Activated T-cell treated with anti-CD3 and anti-CD28 coated beads, Interleukin-2, amount 50 U/mL, for 48 hours (primary cell): ENCODE measurements at regions not wholly inside any gene's neighbourhood (a gene's known extent, or its start where the extent isn't known, plus 50 kb on each side); places are given as distances from the start of the nearest gene placed in this dataset.

Experiments used
- DNase-seq, 2 experiments: peaks; one replicate each; pipeline ENCODE4 v3.0.0-alpha.2; 2020

- DNase-seq = no peak
These were observed 156.8 kb upstream of the PWP1 start for GRCh38 chr12:107528731-107529365.

- DNase-seq = no peak
These were observed 155.6 kb upstream of the PWP1 start for GRCh38 chr12:107529991-107530390.

GRCh38 chr12:107530701-107531100 is 154.9 kb upstream of the PWP1 start:
- DNase-seq = no peak

GRCh38 chr12:107533218-107533617 is 152.4 kb upstream of the PWP1 start:
- no peak for DNase-seq

- DNase-seq = no peak
These were observed 149.0 kb upstream of the PWP1 start for GRCh38 chr12:107536613-107537012.

- DNase-seq = no peak
These were observed 148.0 kb upstream of the PWP1 start for GRCh38 chr12:107537464-107538119.

GRCh38 chr12:107539196-107539939 is 146.2 kb upstream of the PWP1 start:
- no peak for DNase-seq

- no peak for DNase-seq
These were observed 144.4 kb upstream of the PWP1 start for GRCh38 chr12:107541001-107541705.

GRCh38 chr12:107543416-107543815 is 142.2 kb upstream of the PWP1 start:
- DNase-seq = no peak

GRCh38 chr12:107543841-107544240 is 141.8 kb upstream of the PWP1 start:
- no peak for DNase-seq

GRCh38 chr12:107544937-107545336 is 140.7 kb upstream of the PWP1 start:
- DNase-seq = no peak

GRCh38 chr12:107545737-107546353 is 139.8 kb upstream of the PWP1 start:
- DNase-seq = no peak

- DNase-seq = no peak
These were observed 138.2 kb upstream of the PWP1 start for GRCh38 chr12:107547389-107547788.

GRCh38 chr12:107549651-107550480 is 135.7 kb upstream of the PWP1 start:
- no peak for DNase-seq

GRCh38 chr12:107551434-107551833 is 134.2 kb upstream of the PWP1 start:
- no peak for DNase-seq

- no peak for DNase-seq
These were observed 133.3 kb upstream of the PWP1 start for GRCh38 chr12:107552263-107552662.

GRCh38 chr12:107553211-107553765 is 132.3 kb upstream of the PWP1 start:
- no peak for DNase-seq

GRCh38 chr12:107554941-107555340 is 130.7 kb upstream of the PWP1 start:
- no peak for DNase-seq

GRCh38 chr12:107557026-107557425 is 128.6 kb upstream of the PWP1 start:
- no peak for DNase-seq

- no peak for DNase-seq
These were observed 128.0 kb upstream of the PWP1 start for GRCh38 chr12:107557589-107558100.

- no peak for DNase-seq
These were observed 127.3 kb upstream of the PWP1 start for GRCh38 chr12:107558141-107558815.
